GM18499 (cell line): ENCODE measurements at regions not wholly inside any gene's neighbourhood (a gene's known extent, or its start where the extent isn't known, plus 50 kb on each side); places are given as distances from the start of the nearest gene placed in this dataset.

Source experiments
- ATAC-seq: cut with Tn5 transposase; IDR thresholded peaks from one replicate; pipeline ENCODE4 v1.9.1; 2021; ENCODE audit warnings: moderate number of reproducible peaks; ENCODE audit not compliant: insufficient read depth, unreplicated experiment

- ATAC-seq = no peak
These were observed 95.4 kb upstream of the CADPS start for GRCh38 chr3:62970648-62971047.

GRCh38 chr3:62975566-62975965, 100.3 kb upstream of the CADPS start:
- no peak for ATAC-seq

- no peak for ATAC-seq
These were observed 106.7 kb upstream of the CADPS start for GRCh38 chr3:62981962-62982361.

- no peak for ATAC-seq
These were observed 107.7 kb upstream of the CADPS start for GRCh38 chr3:62982795-62983455.

- ATAC-seq = no peak
These were observed 110.8 kb upstream of the CADPS start for GRCh38 chr3:62986061-62986460.

GRCh38 chr3:62987721-62988120, 112.5 kb upstream of the CADPS start:
- ATAC-seq = no peak

GRCh38 chr3:62990704-62991413, 115.6 kb upstream of the CADPS start:
- ATAC-seq = no peak

GRCh38 chr3:62992520-62992919, 117.3 kb upstream of the CADPS start:
- ATAC-seq = no peak

GRCh38 chr3:62995119-62995518, 119.9 kb upstream of the CADPS start:
- no peak for ATAC-seq

GRCh38 chr3:62995530-62995929, 120.3 kb upstream of the CADPS start:
- ATAC-seq = no peak

GRCh38 chr3:62997369-62997768, 122.2 kb upstream of the CADPS start:
- no peak for ATAC-seq

GRCh38 chr3:62999158-62999557, 123.9 kb upstream of the CADPS start:
- no peak for ATAC-seq

GRCh38 chr3:62999791-63000190, 124.6 kb upstream of the CADPS start:
- no peak for ATAC-seq

- no peak for ATAC-seq
These were observed 129.2 kb upstream of the CADPS start for GRCh38 chr3:63004448-63004847.

- ATAC-seq = no peak
These were observed 140.5 kb upstream of the CADPS start for GRCh38 chr3:63015614-63016309.

GRCh38 chr3:63022114-63022513, 146.9 kb upstream of the CADPS start:
- no peak for ATAC-seq

- no peak for ATAC-seq
These were observed 151.5 kb upstream of the CADPS start for GRCh38 chr3:63026722-63027121.

GRCh38 chr3:63029326-63029725, 154.1 kb upstream of the CADPS start:
- no peak for ATAC-seq

GRCh38 chr3:63029921-63030320, 154.7 kb upstream of the CADPS start:
- no peak for ATAC-seq

GRCh38 chr3:63030666-63031065, 155.4 kb upstream of the CADPS start:
- ATAC-seq = no peak

- no peak for ATAC-seq
These were observed 157.7 kb upstream of the CADPS start for GRCh38 chr3:63032881-63033280.
